ENCODE measurements at regions not wholly inside any gene's neighbourhood (a gene's known extent, or its start where the extent isn't known, plus 50 kb on each side); places are given as distances from the start of the nearest gene placed in this dataset.
A peak's percentile ranks its signal among the peaks of the same experiment; 100 is the strongest.
"Not testable (repeated sequence)": the region's sequence is repeated elsewhere in the genome, so short reads cannot be mapped to it uniquely, and the experiment has no call there.

GRCh38 chr4:158051401-158052235, 121.2 kb downstream of the GASK1B start:
- peak; percentile 86 for DNase-seq (ENCODE audit: low read depth, low spot score)

DNA sequence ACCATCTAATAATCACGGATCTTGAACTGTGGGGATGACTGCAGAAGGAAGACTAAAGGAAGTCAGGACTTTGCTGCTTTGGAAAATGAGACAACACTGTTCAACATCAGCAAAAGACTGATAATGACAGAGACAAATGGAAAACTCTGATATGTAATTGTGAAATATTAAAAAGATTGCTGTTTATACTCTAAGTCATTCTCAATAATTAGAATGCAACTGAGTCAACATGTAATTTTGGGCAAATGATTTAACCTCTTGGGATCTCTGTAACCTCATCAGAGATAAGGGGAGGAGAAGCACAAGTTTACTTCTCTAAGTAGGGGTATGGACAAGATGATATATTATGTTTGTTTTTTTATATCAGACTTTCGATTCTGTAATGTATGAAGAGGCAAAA, 121.9 kb downstream of the GASK1B start:
- DNase-seq (ENCODE audit: low read depth, low spot score), result no peak

GRCh38 chr4:158046345-158046744, 126.5 kb downstream of the GASK1B start:
- DNase-seq (ENCODE audit: low read depth, low spot score), result no peak

- DNase-seq (ENCODE audit: low read depth, low spot score), result no peak
These were observed 128.7 kb downstream of the GASK1B start for GRCh38 chr4:158043971-158044618.

DNA sequence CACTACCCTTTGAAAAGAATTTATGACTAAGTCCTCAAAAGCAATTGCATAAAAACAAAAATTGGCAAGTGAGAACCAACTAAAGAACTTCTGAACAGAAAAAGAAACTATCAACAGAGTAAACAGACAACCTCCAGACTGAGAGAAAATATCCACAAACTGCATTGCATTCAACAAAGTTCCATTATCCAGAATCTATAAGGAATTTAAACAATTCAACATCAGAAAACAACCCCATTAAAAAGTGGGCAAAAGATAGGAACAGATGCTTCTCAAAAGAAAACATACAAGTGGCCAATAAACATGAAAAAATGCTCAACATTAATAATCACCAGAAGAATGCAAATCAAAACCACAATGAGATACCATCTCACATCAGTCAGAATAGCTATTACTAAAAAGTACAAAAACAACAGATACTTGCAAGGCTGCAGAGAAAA, 130.2 kb downstream of the GASK1B start:
- peak; percentile 61 for DNase-seq (ENCODE audit: low read depth, low spot score)

- DNase-seq (ENCODE audit: low read depth, low spot score), result no peak
These were observed 134.1 kb downstream of the GASK1B start for GRCh38 chr4:158038718-158039117.

DNA sequence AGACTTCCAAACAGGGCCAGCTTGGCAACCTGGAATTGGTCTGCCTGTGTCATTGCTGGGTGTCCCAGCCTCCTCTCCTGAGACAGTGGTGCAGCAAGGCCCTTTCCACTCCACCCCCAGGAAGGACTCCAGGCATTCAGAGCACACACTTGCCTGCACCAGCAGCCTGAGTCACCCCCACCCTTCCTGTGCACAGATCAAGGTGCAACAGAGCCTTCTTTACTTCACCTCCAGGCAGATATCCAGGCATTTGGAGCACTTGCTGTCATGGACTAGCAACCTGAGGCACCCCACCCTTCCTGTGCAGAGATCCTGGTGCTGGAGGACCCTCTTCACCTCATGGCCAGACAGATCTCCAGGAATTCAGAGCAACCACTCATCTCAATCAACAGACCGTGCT, 135.8 kb downstream of the GASK1B start:
- DNase-seq (ENCODE audit: low read depth, low spot score), result no peak

DNA sequence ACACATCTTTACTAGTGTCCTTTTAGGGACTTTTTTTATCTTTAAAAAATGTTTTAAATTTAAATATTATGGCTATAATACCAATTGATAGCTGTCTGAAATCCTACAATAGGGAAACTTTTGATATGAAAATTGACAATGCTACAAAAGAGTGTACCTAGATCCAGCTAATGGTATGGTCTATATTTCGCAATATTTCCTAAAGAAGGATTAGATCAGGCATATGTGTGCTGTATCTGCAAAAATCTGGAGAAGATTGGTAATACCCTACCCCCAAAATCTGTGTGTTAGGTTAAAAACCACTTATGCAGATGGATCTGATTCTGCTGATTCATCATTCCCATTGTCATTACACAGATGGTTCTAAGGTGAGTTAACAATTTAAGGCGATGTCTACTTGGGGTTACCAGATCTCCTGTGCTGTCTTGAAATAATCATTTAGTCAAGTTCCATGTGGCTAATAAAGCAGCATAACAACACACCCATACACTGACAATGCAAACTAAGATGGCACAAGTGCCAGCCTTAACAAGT, 137.1 kb downstream of the GASK1B start:
- DNase-seq (ENCODE audit: low read depth, low spot score), result no peak

DNA sequence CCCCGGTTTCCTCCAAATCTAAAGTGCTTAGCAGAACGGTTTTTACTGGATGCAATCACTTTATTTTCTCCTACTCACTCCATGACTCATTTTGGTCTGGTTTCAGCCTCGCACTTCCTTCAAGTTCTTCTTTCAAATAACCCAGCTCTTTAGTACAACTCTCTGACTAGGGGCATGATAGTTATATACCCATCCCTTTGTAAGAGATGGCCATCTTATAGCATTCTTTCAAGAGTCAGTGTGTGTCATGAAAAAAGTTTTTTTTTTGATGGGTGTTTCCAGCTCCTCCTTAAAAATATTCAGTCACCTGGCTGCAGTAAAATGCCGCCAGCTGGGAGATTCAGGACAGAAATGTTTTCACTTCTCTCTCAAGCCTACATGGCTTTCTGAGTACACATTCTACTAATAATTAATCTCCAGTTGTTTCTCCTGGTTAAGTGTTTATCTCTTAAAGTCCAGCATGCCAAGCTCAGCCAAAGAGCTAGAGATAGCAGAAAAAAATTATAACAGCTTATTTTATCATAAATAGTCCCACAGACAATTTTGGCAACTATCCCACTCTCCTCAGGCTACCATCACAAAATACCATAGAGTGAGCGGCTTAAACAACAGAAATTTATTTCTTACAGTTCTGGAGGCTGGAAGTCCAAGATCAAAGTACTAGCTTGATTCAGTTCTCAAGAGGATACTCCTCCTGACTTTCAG, 139.3 kb downstream of the GASK1B start:
- DNase-seq (ENCODE audit: low read depth, low spot score), result peak; percentile 23

- no peak for DNase-seq (ENCODE audit: low read depth, low spot score)
These were observed 140.0 kb downstream of the GASK1B start for GRCh38 chr4:158032733-158033415.

- DNase-seq (ENCODE audit: low read depth, low spot score), result not testable (repeated sequence)
These were observed 144.4 kb downstream of the GASK1B start for GRCh38 chr4:158028381-158028780.

DNA sequence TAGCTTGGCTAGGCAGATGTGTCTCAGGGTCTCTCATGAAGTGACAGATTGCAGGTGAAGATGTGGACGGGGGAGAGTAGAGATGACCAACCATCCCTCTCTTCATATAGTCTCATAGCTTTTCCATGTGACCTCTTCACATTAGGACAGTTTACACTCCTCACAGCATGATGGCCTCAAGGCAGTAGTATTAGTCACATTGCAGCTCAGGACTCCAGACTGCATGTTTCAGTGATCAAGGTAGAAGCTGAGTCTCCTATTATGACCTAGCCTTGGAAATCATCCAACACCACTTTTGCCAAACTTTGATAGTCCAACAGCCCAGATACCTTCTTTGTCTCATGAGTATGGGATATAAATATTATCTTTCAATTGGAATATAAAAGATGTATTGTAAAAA, 147.7 kb downstream of the GASK1B start:
- no peak for DNase-seq (ENCODE audit: low read depth, low spot score)

- DNase-seq (ENCODE audit: low read depth, low spot score), result peak; percentile 88
These were observed 152.0 kb downstream of the GASK1B start for GRCh38 chr4:158020734-158021346.

- peak; percentile 90 for DNase-seq (ENCODE audit: low read depth, low spot score)
These were observed 152.6 kb downstream of the GASK1B start for GRCh38 chr4:158020176-158020575.

- no peak for DNase-seq (ENCODE audit: low read depth, low spot score)
These were observed 154.0 kb downstream of the GASK1B start for GRCh38 chr4:158018831-158019230.

GRCh38 chr4:158018221-158018830, 154.5 kb downstream of the GASK1B start:
- peak; percentile 42 for DNase-seq (ENCODE audit: low read depth, low spot score)

- peak; percentile 15 for DNase-seq (ENCODE audit: low read depth, low spot score)
These were observed 156.3 kb downstream of the GASK1B start for GRCh38 chr4:158016511-158016910.

- DNase-seq (ENCODE audit: low read depth, low spot score), result peak; percentile 56
These were observed 157.6 kb downstream of the GASK1B start for GRCh38 chr4:158015241-158015640.

- no peak for DNase-seq (ENCODE audit: low read depth, low spot score)
These were observed 159.0 kb downstream of the GASK1B start for GRCh38 chr4:158013858-158014257.

- peak; percentile 22 for DNase-seq (ENCODE audit: low read depth, low spot score)
These were observed 162.5 kb downstream of the GASK1B start for GRCh38 chr4:158010361-158010760.
